ENCODE measurements at regions not wholly inside any gene's neighbourhood (a gene's known extent, or its start where the extent isn't known, plus 50 kb on each side); places are given as distances from the start of the nearest gene placed in this dataset.

- no peak for DNase-seq
Measured at GRCh38 chr12:31866523-31866922, 92.7 kb upstream of the RESF1 start.

- no peak for DNase-seq
Measured at GRCh38 chr12:31865023-31865422, 94.2 kb upstream of the RESF1 start.

GRCh38 chr12:31861360-31861759, 97.9 kb upstream of the RESF1 start:
- DNase-seq: no peak

- no peak for DNase-seq
Measured at GRCh38 chr12:31860401-31860800, 98.8 kb upstream of the RESF1 start.

- no peak for DNase-seq
Measured at GRCh38 chr12:31859232-31859977, 99.8 kb upstream of the RESF1 start.

- no peak for DNase-seq
Measured at GRCh38 chr12:31855427-31855826, 103.8 kb upstream of the RESF1 start.

- DNase-seq: no peak
Measured at GRCh38 chr12:31853977-31854376, 105.2 kb upstream of the RESF1 start.

GRCh38 chr12:31853520-31853919, 105.7 kb upstream of the RESF1 start:
- DNase-seq: no peak

GRCh38 chr12:31850268-31850667, 108.9 kb upstream of the RESF1 start:
- no peak for DNase-seq

- DNase-seq: no peak
Measured at GRCh38 chr12:31849090-31849687, 110.0 kb upstream of the RESF1 start.

GRCh38 chr12:31846405-31846804, 112.8 kb upstream of the RESF1 start:
- DNase-seq: no peak

- DNase-seq: no peak
Measured at GRCh38 chr12:31845613-31846322, 113.4 kb upstream of the RESF1 start.

- DNase-seq: no peak
Measured at GRCh38 chr12:31843398-31844095, 114.7 kb upstream of the AMN1 start.

- DNase-seq: no peak
Measured at GRCh38 chr12:31837913-31838312, 109.1 kb upstream of the AMN1 start.

GRCh38 chr12:31835276-31835882, 106.6 kb upstream of the AMN1 start:
- DNase-seq: no peak

- no peak for DNase-seq
Measured at GRCh38 chr12:31834150-31834549, 105.3 kb upstream of the AMN1 start.

GRCh38 chr12:31832740-31833729, 104.2 kb upstream of the AMN1 start:
- DNase-seq: no peak

GRCh38 chr12:31828071-31828470, 99.2 kb upstream of the AMN1 start:
- no peak for DNase-seq

- DNase-seq: no peak
Measured at GRCh38 chr12:31822761-31823160, 93.9 kb upstream of the AMN1 start.

GRCh38 chr12:31821484-31821883, 92.7 kb upstream of the AMN1 start:
- DNase-seq: no peak

GRCh38 chr12:31820832-31821231, 92.0 kb upstream of the AMN1 start:
- no peak for DNase-seq

- no peak for DNase-seq
Measured at GRCh38 chr12:31819427-31819826, 90.6 kb upstream of the AMN1 start.

All from NCI-H1436 (cell line).